ENCODE measurements at regions not wholly inside any gene's neighbourhood (a gene's known extent, or its start where the extent isn't known, plus 50 kb on each side); places are given as distances from the start of the nearest gene placed in this dataset.

- CTCF ChIA-PET: no interaction called here
- DNase-seq (no peak), ATAC-seq (replicated peaks in 1 of 4) (no peak)
- no peaks in the 10 kb centered on the region for H3K4me1 Mint-ChIP-seq
- Histone ChIP-seq H3K27ac (ENCODE audit: low read length) (no peak overlapping the region), H3K27me3 (replicated peaks in 1 of 2; ENCODE audit: control insufficient read depth in 2 of 2, extremely low read depth in 1 of 2, insufficient read depth in 2 of 2, low read length in 1 of 2) (no peaks in the 10 kb centered on the region), H3K36me3 (ENCODE audit: control insufficient read depth in 2 of 2, extremely low read depth in 1 of 2, insufficient read depth in 1 of 2, low read length in 1 of 2) (no peaks in the 10 kb centered on the region), H3K4me3 (ENCODE audit: control insufficient read depth in 1 of 2, extremely low read depth in 1 of 2, low read length in 1 of 2) (no peak overlapping the region), H3K4me1 (ENCODE audit: control insufficient read depth in 1 of 2, extremely low read depth in 1 of 2, insufficient read depth in 2 of 2, low read length in 2 of 2) (no peaks in the 10 kb centered on the region), H3K9me3 (no peaks in the 10 kb centered on the region)
- H3K9me3 Mint-ChIP-seq: peaks cover under 1 to 18% (median 4%) of the 10 kb centered on the region in 3 donors
- POLR2A ChIA-PET: no interaction called here
- no peak overlapping the region for H3K4me3 Mint-ChIP-seq
- H3K36me3 Mint-ChIP-seq: no peaks in the 10 kb centered on the region
- no peak overlapping the region for H3K27ac Mint-ChIP-seq
- H3K27me3 Mint-ChIP-seq: no peaks in the 10 kb centered on the region
- 50% methylated on average over 1 of the region's 3 CpGs for WGBS (ENCODE audit: insufficient coverage)
These were observed 284.7 kb upstream of the BRINP3 start for GRCh38 chr1:190762325-190762724.

GRCh38 chr1:190792873-190793272, 315.2 kb upstream of the BRINP3 start:
- H3K9me3 Mint-ChIP-seq: peaks cover 13 to 29% (median 15%) of the 10 kb centered on the region in 3 donors
- H3K27me3 Mint-ChIP-seq: no peaks in the 10 kb centered on the region
- Histone ChIP-seq H3K4me1 (ENCODE audit: control insufficient read depth in 1 of 2, extremely low read depth in 1 of 2, insufficient read depth in 2 of 2, low read length in 2 of 2) (no peaks in the 10 kb centered on the region), H3K9me3 (no peaks in the 10 kb centered on the region), H3K36me3 (ENCODE audit: control insufficient read depth in 2 of 2, extremely low read depth in 1 of 2, insufficient read depth in 1 of 2, low read length in 1 of 2) (no peaks in the 10 kb centered on the region), H3K27me3 (replicated peaks in 1 of 2; ENCODE audit: control insufficient read depth in 2 of 2, extremely low read depth in 1 of 2, insufficient read depth in 2 of 2, low read length in 1 of 2) (no peaks in the 10 kb centered on the region), H3K4me3 (ENCODE audit: control insufficient read depth in 1 of 2, extremely low read depth in 1 of 2, low read length in 1 of 2) (no peak overlapping the region), H3K27ac (ENCODE audit: low read length) (no peak overlapping the region)
- ChIA-PET CTCF (no interaction called here), POLR2A (no interaction called here)
- no peak for ATAC-seq (replicated peaks in 1 of 4)
- 83% methylated on average over 8 of the region's 10 CpGs for WGBS (ENCODE audit: insufficient coverage)
- H3K27ac Mint-ChIP-seq: no peak overlapping the region
- DNase-seq: no peak
- no peak overlapping the region for H3K4me3 Mint-ChIP-seq
- no peaks in the 10 kb centered on the region for H3K4me1 Mint-ChIP-seq
- no peaks in the 10 kb centered on the region for H3K36me3 Mint-ChIP-seq

- Histone ChIP-seq H3K36me3 (ENCODE audit: control insufficient read depth in 2 of 2, extremely low read depth in 1 of 2, insufficient read depth in 1 of 2, low read length in 1 of 2) (no peaks in the 10 kb centered on the region), H3K4me3 (ENCODE audit: control insufficient read depth in 1 of 2, extremely low read depth in 1 of 2, low read length in 1 of 2) (no peak overlapping the region), H3K27me3 (replicated peaks in 1 of 2; ENCODE audit: control insufficient read depth in 2 of 2, extremely low read depth in 1 of 2, insufficient read depth in 2 of 2, low read length in 1 of 2) (no peaks in the 10 kb centered on the region), H3K4me1 (ENCODE audit: control insufficient read depth in 1 of 2, extremely low read depth in 1 of 2, insufficient read depth in 2 of 2, low read length in 2 of 2) (no peaks in the 10 kb centered on the region), H3K27ac (ENCODE audit: low read length) (no peak overlapping the region), H3K9me3 (no peaks in the 10 kb centered on the region)
- Mint-ChIP-seq H3K4me1 (no peaks in the 10 kb centered on the region), H3K27me3 (no peaks in the 10 kb centered on the region), H3K27ac (no peak overlapping the region), H3K9me3 (peaks cover 12 to 33% (median 16%) of the 10 kb centered on the region in 3 donors), H3K4me3 (no peak overlapping the region), H3K36me3 (no peaks in the 10 kb centered on the region)
- ATAC-seq (replicated peaks in 1 of 4) (no peak), DNase-seq (no peak)
- CTCF ChIA-PET: no interaction called here
- no CpG with 5 or more reads among the region's 1 CpG for WGBS (ENCODE audit: insufficient coverage)
- POLR2A ChIA-PET: no interaction called here
These were observed 330.0 kb upstream of the BRINP3 start for GRCh38 chr1:190807629-190808028.

DNA sequence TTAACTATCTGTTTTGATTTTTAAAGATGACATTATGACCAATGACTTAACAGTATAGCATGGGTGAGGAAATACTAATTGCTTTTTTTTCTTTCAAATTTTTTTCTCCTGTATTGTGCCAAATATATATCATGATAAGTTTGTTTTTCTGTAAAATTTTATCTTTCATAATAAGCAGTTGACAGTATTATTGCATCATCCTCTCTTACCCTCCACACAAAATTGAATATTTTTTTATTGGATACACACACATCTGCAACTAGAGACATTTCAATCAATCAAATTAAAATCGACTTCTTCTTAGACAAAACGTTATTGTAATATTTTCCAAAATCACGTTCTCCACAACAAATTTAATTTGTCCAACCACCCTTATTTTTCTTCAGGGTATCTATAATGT, 330.4 kb upstream of the BRINP3 start:
- Mint-ChIP-seq H3K4me3 (no peak overlapping the region), H3K36me3 (no peaks in the 10 kb centered on the region), H3K9me3 (peaks cover 14 to 35% (median 20%) of the 10 kb centered on the region in 3 donors), H3K4me1 (no peaks in the 10 kb centered on the region), H3K27me3 (no peaks in the 10 kb centered on the region), H3K27ac (no peak overlapping the region)
- no peaks in the 10 kb centered on the region for H3K9me3 ChIP-seq
- ATAC-seq (replicated peaks in 1 of 4) (no peak), DNase-seq (no peak)
- no peaks in the 10 kb centered on the region for H3K36me3 ChIP-seq (ENCODE audit: control insufficient read depth in 2 of 2, extremely low read depth in 1 of 2, insufficient read depth in 1 of 2, low read length in 1 of 2)
- no peaks in the 10 kb centered on the region for H3K4me1 ChIP-seq (ENCODE audit: control insufficient read depth in 1 of 2, extremely low read depth in 1 of 2, insufficient read depth in 2 of 2, low read length in 2 of 2)
- no CpG with 5 or more reads among the region's 3 CpGs for WGBS (ENCODE audit: insufficient coverage)
- ChIA-PET CTCF (no interaction called here), POLR2A (no interaction called here)
- H3K4me3 ChIP-seq (ENCODE audit: control insufficient read depth in 1 of 2, extremely low read depth in 1 of 2, low read length in 1 of 2): no peak overlapping the region
- no peak overlapping the region for H3K27ac ChIP-seq (ENCODE audit: low read length)
- no peaks in the 10 kb centered on the region for H3K27me3 ChIP-seq (replicated peaks in 1 of 2; ENCODE audit: control insufficient read depth in 2 of 2, extremely low read depth in 1 of 2, insufficient read depth in 2 of 2, low read length in 1 of 2)

GRCh38 chr1:190809312-190809711, 331.6 kb upstream of the BRINP3 start:
- no peaks in the 10 kb centered on the region for H3K36me3 Mint-ChIP-seq
- ATAC-seq (replicated peaks in 1 of 4): no peak
- no peak for DNase-seq
- Histone ChIP-seq H3K4me1 (ENCODE audit: control insufficient read depth in 1 of 2, extremely low read depth in 1 of 2, insufficient read depth in 2 of 2, low read length in 2 of 2) (no peaks in the 10 kb centered on the region), H3K4me3 (ENCODE audit: control insufficient read depth in 1 of 2, extremely low read depth in 1 of 2, low read length in 1 of 2) (no peak overlapping the region), H3K27ac (ENCODE audit: low read length) (no peak overlapping the region), H3K27me3 (replicated peaks in 1 of 2; ENCODE audit: control insufficient read depth in 2 of 2, extremely low read depth in 1 of 2, insufficient read depth in 2 of 2, low read length in 1 of 2) (no peaks in the 10 kb centered on the region), H3K36me3 (ENCODE audit: control insufficient read depth in 2 of 2, extremely low read depth in 1 of 2, insufficient read depth in 1 of 2, low read length in 1 of 2) (no peaks in the 10 kb centered on the region), H3K9me3 (no peaks in the 10 kb centered on the region)
- H3K27ac Mint-ChIP-seq: no peak overlapping the region
- no peaks in the 10 kb centered on the region for H3K27me3 Mint-ChIP-seq
- ChIA-PET POLR2A (no interaction called here), CTCF (no interaction called here)
- no peak overlapping the region for H3K4me3 Mint-ChIP-seq
- H3K9me3 Mint-ChIP-seq: peaks cover 21 to 44% (median 26%) of the 10 kb centered on the region in 3 donors
- 60% methylated on average over 1 of the region's 3 CpGs for WGBS (ENCODE audit: insufficient coverage)
- no peaks in the 10 kb centered on the region for H3K4me1 Mint-ChIP-seq

DNA sequence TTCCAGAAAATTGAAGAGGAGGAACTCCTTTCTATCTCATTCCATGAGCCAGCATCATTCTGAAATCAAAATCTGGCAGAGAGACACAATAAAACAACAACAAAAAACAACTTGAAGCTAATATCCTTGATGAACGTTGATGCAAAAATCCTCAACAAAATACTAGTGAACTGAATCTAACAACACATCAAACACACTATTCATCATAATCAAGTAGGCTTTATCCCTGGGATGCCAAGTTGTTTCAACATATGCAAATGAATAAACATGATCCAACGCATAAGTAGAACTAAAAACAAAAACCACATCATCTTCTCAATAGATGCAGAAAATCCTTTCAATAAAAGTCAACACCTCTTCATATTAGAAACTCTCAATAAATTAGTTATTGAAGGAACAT, 335.3 kb upstream of the BRINP3 start:
- Mint-ChIP-seq H3K4me3 (no peak overlapping the region), H3K27ac (no peak overlapping the region), H3K27me3 (no peaks in the 10 kb centered on the region), H3K9me3 (peaks cover 21 to 46% (median 26%) of the 10 kb centered on the region in 3 donors), H3K36me3 (no peaks in the 10 kb centered on the region), H3K4me1 (no peaks in the 10 kb centered on the region)
- H3K4me1 ChIP-seq (ENCODE audit: control insufficient read depth in 1 of 2, extremely low read depth in 1 of 2, insufficient read depth in 2 of 2, low read length in 2 of 2): no peaks in the 10 kb centered on the region
- no peaks in the 10 kb centered on the region for H3K27me3 ChIP-seq (replicated peaks in 1 of 2; ENCODE audit: control insufficient read depth in 2 of 2, extremely low read depth in 1 of 2, insufficient read depth in 2 of 2, low read length in 1 of 2)
- no peaks in the 10 kb centered on the region for H3K9me3 ChIP-seq
- DNase-seq: no peak
- ChIA-PET CTCF (interaction anchor here in 1 of 2 donors (0.7 kb wide), 1 partner anchor 17 kb away, joined by 3 read pairs; no protein-coding TSS in a partner anchor), POLR2A (no interaction called here)
- no peak overlapping the region for H3K27ac ChIP-seq (ENCODE audit: low read length)
- no peak for ATAC-seq (replicated peaks in 1 of 4)
- no peaks in the 10 kb centered on the region for H3K36me3 ChIP-seq (ENCODE audit: control insufficient read depth in 2 of 2, extremely low read depth in 1 of 2, insufficient read depth in 1 of 2, low read length in 1 of 2)
- WGBS (ENCODE audit: insufficient coverage): no CpG with 5 or more reads among the region's 2 CpGs
- no peak overlapping the region for H3K4me3 ChIP-seq (ENCODE audit: control insufficient read depth in 1 of 2, extremely low read depth in 1 of 2, low read length in 1 of 2)

- Mint-ChIP-seq H3K27me3 (no peaks in the 10 kb centered on the region), H3K9me3 (peaks cover 7 to 31% (median 9%) of the 10 kb centered on the region in 3 donors), H3K4me1 (no peaks in the 10 kb centered on the region), H3K36me3 (no peaks in the 10 kb centered on the region), H3K4me3 (no peak overlapping the region), H3K27ac (no peak overlapping the region)
- H3K27ac ChIP-seq (ENCODE audit: low read length): no peak overlapping the region
- no peak for ATAC-seq (replicated peaks in 1 of 4)
- ChIA-PET CTCF (no interaction called here), POLR2A (interaction anchor here in 1 of 2 donors (0.7 kb wide), 1 partner anchor 54 kb away, joined by 3 read pairs; no protein-coding TSS in a partner anchor)
- DNase-seq: no peak
- no peaks in the 10 kb centered on the region for H3K4me1 ChIP-seq (ENCODE audit: control insufficient read depth in 1 of 2, extremely low read depth in 1 of 2, insufficient read depth in 2 of 2, low read length in 2 of 2)
- H3K4me3 ChIP-seq (ENCODE audit: control insufficient read depth in 1 of 2, extremely low read depth in 1 of 2, low read length in 1 of 2): no peak overlapping the region
- no peaks in the 10 kb centered on the region for H3K27me3 ChIP-seq (replicated peaks in 1 of 2; ENCODE audit: control insufficient read depth in 2 of 2, extremely low read depth in 1 of 2, insufficient read depth in 2 of 2, low read length in 1 of 2)
- no peaks in the 10 kb centered on the region for H3K9me3 ChIP-seq
- no peaks in the 10 kb centered on the region for H3K36me3 ChIP-seq (ENCODE audit: control insufficient read depth in 2 of 2, extremely low read depth in 1 of 2, insufficient read depth in 1 of 2, low read length in 1 of 2)
These were observed 354.8 kb upstream of the BRINP3 start for GRCh38 chr1:190832511-190832910.

Data from T-cell (primary cell).